ENCODE measurements at regions not wholly inside any gene's neighbourhood (a gene's known extent, or its start where the extent isn't known, plus 50 kb on each side); places are given as distances from the start of the nearest gene placed in this dataset.
"Not testable (repeated sequence)": the region's sequence is repeated elsewhere in the genome, so short reads cannot be mapped to it uniquely, and the experiment has no call there.

GRCh38 chr6:130708338-130708737 lies 118.9 kb upstream of the SMLR1 start:
- no TSS peak for BruUV-seq (replicated peaks)
- DNase-seq (ENCODE audit: extremely low read depth in 1 of 4, low spot score in 3 of 4) = no peak
- WGBS (ENCODE audit: insufficient coverage, low coverage, missing lambda C conversion rate) = 0% methylated on average over 2 of the region's 2 CpGs

GRCh38 chr6:130711641-130712040 lies 115.6 kb upstream of the SMLR1 start:
- H3K4me1 ChIP-seq (replicated peaks in 1 of 2; ENCODE audit: control insufficient read depth in 2 of 2, insufficient read depth in 2 of 2, low read length in 2 of 2); H3K4me3 ChIP-seq; POLR2A ChIA-PET; BruUV-seq (replicated peaks); H3K9me3 ChIP-seq (replicated peaks; ENCODE audit: control insufficient read depth, insufficient read depth, low read depth, low read length); H3K9me1 ChIP-seq (ENCODE audit: control insufficient read depth, insufficient read depth, low read length); H3K79me2 ChIP-seq (ENCODE audit: control insufficient read depth, insufficient read depth, low read length); in situ Hi-C loops (cut with MboI); intact Hi-C loops (cut with micrococcal nuclease); ATAC-seq; H3K9ac ChIP-seq (ENCODE audit: insufficient read depth in 1 of 2, low read depth in 2 of 2, low read length in 2 of 2); DNase-seq (ENCODE audit: extremely low read depth in 1 of 4, low spot score in 3 of 4); H3K4me2 ChIP-seq (ENCODE audit: insufficient read depth, low read length); H4K20me1 ChIP-seq (replicated peaks; ENCODE audit: control insufficient read depth, insufficient read depth, low read length); H2AFZ ChIP-seq (ENCODE audit: low read depth, low read length); FAIRE-seq; H3K27ac ChIP-seq (ENCODE audit: extremely low read depth, low read depth, low read length); H3K36me3 ChIP-seq (ENCODE audit: control insufficient read depth, insufficient read depth, low read length); H3K27me3 ChIP-seq (ENCODE audit: control insufficient read depth in 2 of 2, insufficient read depth in 2 of 2, low read length in 2 of 2); CTCF ChIA-PET (ENCODE audit: low intra/inter-chr PET ratio): not testable (repeated sequence)
- 0% methylated on average over 3 of the region's 3 CpGs for WGBS (ENCODE audit: insufficient coverage, low coverage, missing lambda C conversion rate)

More at GRCh38 chr6:130708338-130708737, 118.9 kb upstream of the SMLR1 start:
- in situ Hi-C loops (cut with MboI) = no loop called here
- no peaks in the 10 kb centered on the region for H3K4me1 ChIP-seq (replicated peaks in 1 of 2; ENCODE audit: control insufficient read depth in 2 of 2, insufficient read depth in 2 of 2, low read length in 2 of 2)
- H3K4me2 ChIP-seq (ENCODE audit: insufficient read depth, low read length) = no peak overlapping the region
- H3K27ac ChIP-seq (ENCODE audit: extremely low read depth, low read depth, low read length) = no peak overlapping the region
- ChIA-PET POLR2A (no interaction called here), CTCF (ENCODE audit: low intra/inter-chr PET ratio) (no interaction called here)
- no peaks in the 10 kb centered on the region for H3K9me3 ChIP-seq (replicated peaks; ENCODE audit: control insufficient read depth, insufficient read depth, low read depth, low read length)
- TF ChIP-seq HNRNPLL (IDR thresholded peaks at IDR 0.05; ENCODE audit: low read depth, low read length, poor library complexity, severe bottlenecking) (no peak), RNF2 (IDR thresholded peaks at IDR 0.05) (no peak)
- H3K9me1 ChIP-seq (ENCODE audit: control insufficient read depth, insufficient read depth, low read length) = no peaks in the 10 kb centered on the region
- H3K27me3 ChIP-seq (ENCODE audit: control insufficient read depth in 2 of 2, insufficient read depth in 2 of 2, low read length in 2 of 2) = no peaks in the 10 kb centered on the region
- H3K4me3 ChIP-seq = no peak overlapping the region
- no peak overlapping the region for H3K9ac ChIP-seq (ENCODE audit: insufficient read depth in 1 of 2, low read depth in 2 of 2, low read length in 2 of 2)
- ATAC-seq (no peak), FAIRE-seq (no peak)
- H3K79me2 ChIP-seq (ENCODE audit: control insufficient read depth, insufficient read depth, low read length) = no peaks in the 10 kb centered on the region
- intact Hi-C loops (cut with micrococcal nuclease) = no loop called here
- no peak overlapping the region for H2AFZ ChIP-seq (ENCODE audit: low read depth, low read length)
- no peaks in the 10 kb centered on the region for H3K36me3 ChIP-seq (ENCODE audit: control insufficient read depth, insufficient read depth, low read length)
- H4K20me1 ChIP-seq (replicated peaks; ENCODE audit: control insufficient read depth, insufficient read depth, low read length) = no peaks in the 10 kb centered on the region
